ENCODE measurements at regions not wholly inside any gene's neighbourhood (a gene's known extent, or its start where the extent isn't known, plus 50 kb on each side); places are given as distances from the start of the nearest gene placed in this dataset.

DNA sequence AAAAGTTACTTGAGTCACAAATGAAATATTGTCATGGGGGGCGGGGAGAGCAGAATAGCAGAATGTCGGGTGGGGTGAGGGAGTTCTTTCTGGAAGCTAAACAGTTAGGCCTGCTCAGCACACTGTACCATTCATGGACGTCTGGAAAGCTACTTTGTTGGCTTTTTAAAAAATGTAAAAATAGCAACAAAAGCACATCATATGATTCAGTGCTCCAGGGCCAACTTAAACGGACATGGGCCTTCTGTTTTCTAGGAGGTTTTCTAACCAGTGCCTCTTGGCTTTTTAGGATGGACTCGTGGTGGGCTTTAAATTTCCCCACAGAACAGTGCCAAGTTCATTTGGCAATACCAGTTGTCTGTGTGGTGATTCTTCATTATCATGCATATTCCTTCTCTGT lies 57.4 kb upstream of the CLCN4 start:
- Histone ChIP-seq H3K4me1 (ENCODE audit: control insufficient read depth in 1 of 2, insufficient read depth in 2 of 2, low read depth in 1 of 2, low read length in 1 of 2) (no peaks in the 10 kb centered on the region), H3K9me2 (no peaks in the 10 kb centered on the region), H2AFZ (ENCODE audit: low read depth) (no peak overlapping the region), H3K27me3 (ENCODE audit: insufficient read depth) (no peaks in the 10 kb centered on the region; the same call in 1 of the 2 replicates), H3K4me3 (ENCODE audit: low read depth in 2 of 2, low read length in 1 of 2) (no peak overlapping the region), H3K4me2 (no peak overlapping the region), H3K36me3 (replicated peaks in 1 of 2; ENCODE audit: control insufficient read depth in 1 of 2, insufficient read depth in 2 of 2, low read length in 1 of 2) (peaks cover 0 to 2% of the 10 kb centered on the region in 2 experiments), H3K9ac (no peak overlapping the region), H3K79me2 (ENCODE audit: insufficient read depth) (no peaks in the 10 kb centered on the region), H3F3A (replicated peaks; ENCODE audit: insufficient read depth) (no peaks in the 10 kb centered on the region), H3K9me3 (no peaks in the 10 kb centered on the region), H3K27ac (ENCODE audit: low read depth in 2 of 2, low read length in 1 of 2) (no peak overlapping the region), H4K20me1 (ENCODE audit: insufficient read depth) (no peaks in the 10 kb centered on the region)
- 34% methylated on average over 5 of the region's 5 CpGs for WGBS (ENCODE audit: low lambda C conversion rate)
- TF ChIP-seq GATA2 (CRISPR knock-in tag; IDR thresholded peaks at IDR 0.05): no peak
- no peak for TF ChIP-seq TCF12 (IDR thresholded peaks at IDR 0.05)
- TF ChIP-seq RCOR1 (IDR thresholded peaks at IDR 0.05; ENCODE audit: low read length): no peak
- TF ChIP-seq NRF1 (IDR thresholded peaks at IDR 0.05; ENCODE audit: low read depth, low read length): no peak
- no peak for TF ChIP-seq RFX5 (IDR thresholded peaks at IDR 0.05; ENCODE audit: low read length)
- TF ChIP-seq, protein P1, sequence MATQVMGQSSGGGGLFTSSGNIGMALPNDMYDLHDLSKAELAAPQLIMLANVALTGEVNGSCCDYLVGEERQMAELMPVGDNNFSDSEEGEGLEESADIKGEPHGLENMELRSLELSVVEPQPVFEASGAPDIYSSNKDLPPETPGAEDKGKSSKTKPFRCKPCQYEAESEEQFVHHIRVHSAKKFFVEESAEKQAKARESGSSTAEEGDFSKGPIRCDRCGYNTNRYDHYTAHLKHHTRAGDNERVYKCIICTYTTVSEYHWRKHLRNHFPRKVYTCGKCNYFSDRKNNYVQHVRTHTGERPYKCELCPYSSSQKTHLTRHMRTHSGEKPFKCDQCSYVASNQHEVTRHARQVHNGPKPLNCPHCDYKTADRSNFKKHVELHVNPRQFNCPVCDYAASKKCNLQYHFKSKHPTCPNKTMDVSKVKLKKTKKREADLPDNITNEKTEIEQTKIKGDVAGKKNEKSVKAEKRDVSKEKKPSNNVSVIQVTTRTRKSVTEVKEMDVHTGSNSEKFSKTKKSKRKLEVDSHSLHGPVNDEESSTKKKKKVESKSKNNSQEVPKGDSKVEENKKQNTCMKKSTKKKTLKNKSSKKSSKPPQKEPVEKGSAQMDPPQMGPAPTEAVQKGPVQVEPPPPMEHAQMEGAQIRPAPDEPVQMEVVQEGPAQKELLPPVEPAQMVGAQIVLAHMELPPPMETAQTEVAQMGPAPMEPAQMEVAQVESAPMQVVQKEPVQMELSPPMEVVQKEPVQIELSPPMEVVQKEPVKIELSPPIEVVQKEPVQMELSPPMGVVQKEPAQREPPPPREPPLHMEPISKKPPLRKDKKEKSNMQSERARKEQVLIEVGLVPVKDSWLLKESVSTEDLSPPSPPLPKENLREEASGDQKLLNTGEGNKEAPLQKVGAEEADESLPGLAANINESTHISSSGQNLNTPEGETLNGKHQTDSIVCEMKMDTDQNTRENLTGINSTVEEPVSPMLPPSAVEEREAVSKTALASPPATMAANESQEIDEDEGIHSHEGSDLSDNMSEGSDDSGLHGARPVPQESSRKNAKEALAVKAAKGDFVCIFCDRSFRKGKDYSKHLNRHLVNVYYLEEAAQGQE (IDR thresholded peaks at IDR 0.05; ENCODE audit: low read depth, low read length): no peak
- TF ChIP-seq MXI1 (IDR thresholded peaks at IDR 0.05; ENCODE audit: low read depth, low read length): no peak
- no peak for TF ChIP-seq TEAD4 (IDR thresholded peaks at IDR 0.05; ENCODE audit: borderline replicate concordance, insufficient read depth)
- TF ChIP-seq POLR2AphosphoS5 (IDR thresholded peaks at IDR 0.05; ENCODE audit: low read depth, low read length): no peak
- TF ChIP-seq TAF1 (IDR thresholded peaks at IDR 0.05; ENCODE audit: borderline replicate concordance, low read depth, low read length): no peak
- TF ChIP-seq FOXJ3 (CRISPR knock-in tag; IDR thresholded peaks at IDR 0.05): no peak
- TF ChIP-seq FOSL2 (IDR thresholded peaks at IDR 0.05; ENCODE audit: borderline replicate concordance, low read depth): no peak
- no peak for TF ChIP-seq GABPA (IDR thresholded peaks at IDR 0.05; ENCODE audit: low read depth)
- no peak for TF ChIP-seq RAD21 (IDR thresholded peaks at IDR 0.05; ENCODE audit: low read length)
- TF ChIP-seq FOXM1 (IDR thresholded peaks at IDR 0.05; ENCODE audit: low read depth): no peak
- TF ChIP-seq ZBTB33 (IDR thresholded peaks at IDR 0.05; ENCODE audit: borderline replicate concordance, low read depth): no peak
- no peak for TF ChIP-seq SIN3A (IDR thresholded peaks at IDR 0.05; ENCODE audit: borderline replicate concordance, low read depth, low read length)
- CTCF ChIA-PET: interaction anchor here (0.8 to 1.1 kb wide), 2 partner anchors 19 to 20 kb away, joined by 3 to 4 read pairs; no protein-coding TSS in a partner anchor
- POLR2A ChIA-PET: no interaction called here
- DNase-seq: no peak

Data from SK-N-SH (cell line).